Activated naive CD8-positive, alpha-beta T cell treated with anti-CD3 and anti-CD28 coated beads, Interleukin-2, amount 10 ng/mL, durations not matched to agents 7 days and 5 days (primary cell): ENCODE measurements at regions not wholly inside any gene's neighbourhood (a gene's known extent, or its start where the extent isn't known, plus 50 kb on each side); places are given as distances from the start of the nearest gene placed in this dataset.

Experiments
- ATAC-seq: fragments of 150-1000 bp; cut with Tn5 transposase; one replicate; pipeline ENCODE4 v1.10.0; 2021; ENCODE audit warnings: low read depth, moderate library complexity
- POLR2A ChIA-PET: fragments of 350-600 bp; sonication (Branson Sonifier 250); formaldehyde crosslinking; loops from one replicate; lab custom pipeline; 2021; ENCODE audit warnings: antibody characterized with exemption; lab: Charles Lee
- DNase-seq: peaks from one replicate; pipeline ENCODE4 v3.0.0; 2021
- H3K27ac Mint-ChIP-seq: one replicate; pipeline ENCODE4 v1.8.0; 2022; ENCODE audit warnings: mild to moderate bottlenecking, mixed read lengths
- H3K27me3 Mint-ChIP-seq: one replicate; pipeline ENCODE4 v1.8.0; 2022; ENCODE audit warnings: mild to moderate bottlenecking, moderate library complexity, mixed read lengths
- H3K36me3 Mint-ChIP-seq: one replicate; pipeline ENCODE4 v1.8.0; 2021; ENCODE audit warnings: mild to moderate bottlenecking, mixed read lengths
- H3K4me1 Mint-ChIP-seq: one replicate; pipeline ENCODE4 v1.8.0; 2021; ENCODE audit warnings: mixed read lengths
- H3K4me3 Mint-ChIP-seq: one replicate; pipeline ENCODE4 v1.8.0; 2022; ENCODE audit warnings: mild to moderate bottlenecking, moderate library complexity, mixed read lengths
- H3K9me3 Mint-ChIP-seq: one replicate; pipeline ENCODE4 v1.8.0; 2021; ENCODE audit warnings: mixed read lengths

- ATAC-seq (no peak), DNase-seq (no peak)
- Mint-ChIP-seq H3K36me3 (no peaks in the 10 kb centered on the region), H3K4me1 (peaks cover 8% of the 10 kb centered on the region), H3K27me3 (no peaks in the 10 kb centered on the region), H3K9me3 (peaks cover 1% of the 10 kb centered on the region), H3K27ac (no peak overlapping the region), H3K4me3 (no peak overlapping the region)
- POLR2A ChIA-PET = no interaction called here
Measured at GRCh38 chr5:158466191-158466590, 607.2 kb upstream of the CLINT1 start.

GRCh38 chr5:158465086-158465972 lies 606.4 kb upstream of the CLINT1 start:
- no peaks in the 10 kb centered on the region for H3K27me3 Mint-ChIP-seq
- H3K4me1 Mint-ChIP-seq = peaks cover 8% of the 10 kb centered on the region
- POLR2A ChIA-PET = no interaction called here
- H3K36me3 Mint-ChIP-seq = no peaks in the 10 kb centered on the region
- ATAC-seq (no peak), DNase-seq (no peak)
- H3K27ac Mint-ChIP-seq = no peak overlapping the region
- H3K4me3 Mint-ChIP-seq = no peak overlapping the region
- peaks cover 1% of the 10 kb centered on the region for H3K9me3 Mint-ChIP-seq

- Mint-ChIP-seq H3K27ac (no peak overlapping the region), H3K4me3 (no peak overlapping the region), H3K27me3 (no peaks in the 10 kb centered on the region), H3K36me3 (no peaks in the 10 kb centered on the region), H3K9me3 (peaks cover 1% of the 10 kb centered on the region), H3K4me1 (peaks cover 8% of the 10 kb centered on the region)
- no peak for ATAC-seq
- DNase-seq = no peak
- POLR2A ChIA-PET = no interaction called here
Measured at GRCh38 chr5:158464383-158464782, 605.4 kb upstream of the CLINT1 start.

DNA sequence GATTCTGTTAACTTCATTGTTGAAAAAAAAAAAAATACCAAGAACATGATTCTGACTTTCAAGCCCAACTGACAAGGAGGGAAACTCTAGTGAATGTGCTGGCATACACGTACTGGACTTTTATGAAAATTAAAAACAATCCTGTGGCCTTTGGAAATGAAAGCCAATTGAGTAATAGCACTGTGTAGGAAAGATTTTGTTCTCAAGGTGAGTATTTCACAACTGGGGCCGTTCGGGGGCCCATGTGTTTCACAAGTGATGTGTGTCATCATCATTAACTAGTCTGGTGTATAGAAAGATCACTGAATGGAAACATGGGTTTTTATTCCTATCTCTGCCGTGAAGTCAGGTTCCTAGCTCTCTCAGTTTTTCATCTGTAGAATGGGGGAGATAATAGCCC lies 605.0 kb upstream of the CLINT1 start:
- POLR2A ChIA-PET = no interaction called here
- Mint-ChIP-seq H3K27ac (no peak overlapping the region), H3K4me1 (peaks cover 8% of the 10 kb centered on the region), H3K9me3 (peaks cover 1% of the 10 kb centered on the region), H3K36me3 (no peaks in the 10 kb centered on the region), H3K27me3 (no peaks in the 10 kb centered on the region), H3K4me3 (no peak overlapping the region)
- DNase-seq (no peak), ATAC-seq (no peak)

DNA sequence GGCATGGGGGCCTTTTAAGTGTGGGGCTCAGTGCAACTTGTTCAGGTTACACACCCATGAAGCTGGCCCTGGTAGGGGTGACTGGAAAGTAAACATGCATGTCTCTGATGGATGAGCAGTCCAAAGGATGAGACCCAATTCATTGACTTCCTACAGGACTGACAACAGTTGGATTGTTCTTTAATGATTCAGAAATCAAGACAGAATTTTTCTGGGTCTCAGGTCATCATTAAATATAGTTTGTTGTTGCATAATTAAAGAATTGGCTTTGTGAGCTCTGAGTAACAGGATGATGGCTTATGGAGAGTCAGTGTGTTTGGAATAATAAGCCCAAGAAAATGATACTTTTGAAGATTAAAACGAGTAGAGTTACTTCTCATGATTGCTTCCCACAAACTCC lies 604.2 kb upstream of the CLINT1 start:
- no peak for ATAC-seq
- POLR2A ChIA-PET = no interaction called here
- Mint-ChIP-seq H3K36me3 (no peaks in the 10 kb centered on the region), H3K27ac (no peak overlapping the region), H3K9me3 (peaks cover 1% of the 10 kb centered on the region), H3K4me3 (no peak overlapping the region), H3K4me1 (peaks cover 8% of the 10 kb centered on the region), H3K27me3 (no peaks in the 10 kb centered on the region)
- no peak for DNase-seq

GRCh38 chr5:158462349-158463114 lies 603.6 kb upstream of the CLINT1 start:
- ATAC-seq = no peak

DNA sequence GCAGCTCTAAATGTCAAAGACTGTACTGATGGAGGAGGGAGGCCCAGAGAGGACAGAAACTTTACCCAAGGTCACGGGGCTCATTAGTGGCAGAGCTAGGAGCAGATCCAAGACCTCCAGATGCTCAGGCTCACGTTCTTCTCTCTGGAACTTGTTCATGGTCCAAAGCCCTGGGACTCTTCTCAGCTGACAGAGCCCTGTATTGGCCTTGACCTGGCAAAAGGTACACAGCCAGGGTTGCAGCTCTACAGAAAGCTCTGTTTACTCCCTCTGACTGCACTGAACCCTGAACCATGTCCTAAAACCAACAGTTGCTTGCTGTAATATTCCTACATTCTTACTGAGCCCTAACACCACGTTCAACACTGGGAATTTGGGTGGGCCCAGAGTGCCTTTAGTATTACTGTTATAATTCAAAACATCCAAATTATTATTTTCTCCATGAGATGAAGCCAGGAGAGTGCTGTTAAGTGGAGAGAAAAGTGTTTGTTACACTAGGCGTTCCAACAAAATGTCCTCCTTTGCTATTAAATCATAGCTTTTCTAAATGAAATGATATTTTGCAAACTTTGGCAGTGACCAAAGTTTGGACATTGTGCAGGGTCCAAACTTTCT lies 602.4 kb upstream of the CLINT1 start:
- Mint-ChIP-seq H3K36me3 (no peaks in the 10 kb centered on the region), H3K9me3 (peaks cover 1% of the 10 kb centered on the region), H3K27ac (no peak overlapping the region), H3K4me3 (no peak overlapping the region), H3K4me1 (peaks cover 8% of the 10 kb centered on the region), H3K27me3 (no peaks in the 10 kb centered on the region)
- POLR2A ChIA-PET = no interaction called here
- ATAC-seq = no peak
- DNase-seq = no peak

More at GRCh38 chr5:158462349-158463114, 603.6 kb upstream of the CLINT1 start:
- H3K9me3 Mint-ChIP-seq = peaks cover 2% of the 10 kb centered on the region
- no peaks in the 10 kb centered on the region for H3K27me3 Mint-ChIP-seq
- no peak for DNase-seq
- no peaks in the 10 kb centered on the region for H3K36me3 Mint-ChIP-seq
- peaks cover 8% of the 10 kb centered on the region for H3K4me1 Mint-ChIP-seq
- no peak overlapping the region for H3K27ac Mint-ChIP-seq
- POLR2A ChIA-PET = no interaction called here
- H3K4me3 Mint-ChIP-seq = no peak overlapping the region

- Mint-ChIP-seq H3K27ac (no peak overlapping the region), H3K4me3 (no peak overlapping the region), H3K4me1 (no peaks in the 10 kb centered on the region), H3K36me3 (no peaks in the 10 kb centered on the region), H3K27me3 (no peaks in the 10 kb centered on the region), H3K9me3 (peaks cover 1% of the 10 kb centered on the region)
- ATAC-seq = no peak
- DNase-seq = no peak
- POLR2A ChIA-PET = no interaction called here
Measured at GRCh38 chr5:158458086-158458485, 599.1 kb upstream of the CLINT1 start.

GRCh38 chr5:158456756-158457155 lies 597.8 kb upstream of the CLINT1 start:
- POLR2A ChIA-PET = no interaction called here
- no peaks in the 10 kb centered on the region for H3K4me1 Mint-ChIP-seq
- no peak overlapping the region for H3K4me3 Mint-ChIP-seq
- DNase-seq (no peak), ATAC-seq (no peak)
- H3K36me3 Mint-ChIP-seq = no peaks in the 10 kb centered on the region
- peaks cover 1% of the 10 kb centered on the region for H3K9me3 Mint-ChIP-seq
- H3K27ac Mint-ChIP-seq = no peak overlapping the region
- H3K27me3 Mint-ChIP-seq = no peaks in the 10 kb centered on the region

DNA sequence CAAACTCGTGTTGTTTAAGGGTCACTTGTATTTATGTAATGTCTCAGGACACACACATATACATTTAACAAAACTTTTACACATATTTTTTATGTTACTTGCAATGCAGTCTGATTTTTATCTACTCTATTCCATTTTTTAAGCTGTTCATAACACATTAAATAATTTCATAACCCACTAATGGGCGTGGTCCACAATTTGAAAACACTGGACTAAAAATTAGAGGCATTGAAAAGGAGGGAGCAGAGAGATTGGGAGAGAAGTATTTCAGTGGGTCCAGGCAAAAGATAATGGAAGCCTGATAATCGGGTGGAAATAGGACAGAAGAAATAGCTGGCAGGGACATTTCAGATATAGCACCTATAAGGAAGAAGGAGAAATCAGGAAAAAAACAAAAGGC lies 597.3 kb upstream of the CLINT1 start:
- Mint-ChIP-seq H3K9me3 (peaks cover 1% of the 10 kb centered on the region), H3K4me3 (no peak overlapping the region), H3K4me1 (no peaks in the 10 kb centered on the region), H3K36me3 (no peaks in the 10 kb centered on the region), H3K27ac (no peak overlapping the region), H3K27me3 (no peaks in the 10 kb centered on the region)
- POLR2A ChIA-PET = no interaction called here
- DNase-seq (no peak), ATAC-seq (no peak)

DNA sequence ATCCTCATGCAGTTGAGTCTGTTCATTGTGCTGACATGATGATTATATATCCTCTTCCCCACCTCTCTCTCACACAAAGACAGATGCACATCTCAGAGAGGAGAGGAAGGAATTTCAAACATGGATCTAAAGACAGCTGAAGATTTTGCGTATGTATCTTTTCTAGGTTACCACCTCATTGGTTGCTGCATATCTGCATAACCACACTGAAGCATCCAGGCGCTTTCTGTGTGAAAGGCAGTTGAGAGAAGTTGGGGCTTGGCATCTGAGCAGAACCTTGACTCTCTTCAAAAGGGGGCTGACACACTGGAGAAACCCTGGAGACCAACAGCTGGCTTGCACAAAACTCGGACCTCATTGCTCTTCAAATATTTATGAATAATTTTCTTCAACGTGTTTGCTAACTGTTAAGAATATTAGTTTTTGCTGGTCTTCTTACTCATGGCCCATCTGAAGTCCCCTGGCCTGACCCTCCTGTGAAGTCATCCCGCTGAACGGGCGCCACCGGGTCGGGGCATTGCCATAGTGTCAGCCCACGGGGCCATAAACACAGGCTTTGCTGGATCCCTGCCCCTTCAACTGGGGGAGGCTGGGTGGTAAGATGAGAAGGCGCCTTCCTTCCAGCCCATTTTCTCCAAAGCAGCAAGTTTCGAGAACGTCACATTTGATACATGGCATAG lies 593.2 kb upstream of the CLINT1 start:
- H3K4me3 Mint-ChIP-seq = no peak overlapping the region
- peaks cover 1% of the 10 kb centered on the region for H3K9me3 Mint-ChIP-seq
- no peaks in the 10 kb centered on the region for H3K4me1 Mint-ChIP-seq
- H3K27me3 Mint-ChIP-seq = no peaks in the 10 kb centered on the region
- H3K27ac Mint-ChIP-seq = no peak overlapping the region
- POLR2A ChIA-PET = no interaction called here
- ATAC-seq = no peak
- H3K36me3 Mint-ChIP-seq = no peaks in the 10 kb centered on the region
- no peak for DNase-seq

DNA sequence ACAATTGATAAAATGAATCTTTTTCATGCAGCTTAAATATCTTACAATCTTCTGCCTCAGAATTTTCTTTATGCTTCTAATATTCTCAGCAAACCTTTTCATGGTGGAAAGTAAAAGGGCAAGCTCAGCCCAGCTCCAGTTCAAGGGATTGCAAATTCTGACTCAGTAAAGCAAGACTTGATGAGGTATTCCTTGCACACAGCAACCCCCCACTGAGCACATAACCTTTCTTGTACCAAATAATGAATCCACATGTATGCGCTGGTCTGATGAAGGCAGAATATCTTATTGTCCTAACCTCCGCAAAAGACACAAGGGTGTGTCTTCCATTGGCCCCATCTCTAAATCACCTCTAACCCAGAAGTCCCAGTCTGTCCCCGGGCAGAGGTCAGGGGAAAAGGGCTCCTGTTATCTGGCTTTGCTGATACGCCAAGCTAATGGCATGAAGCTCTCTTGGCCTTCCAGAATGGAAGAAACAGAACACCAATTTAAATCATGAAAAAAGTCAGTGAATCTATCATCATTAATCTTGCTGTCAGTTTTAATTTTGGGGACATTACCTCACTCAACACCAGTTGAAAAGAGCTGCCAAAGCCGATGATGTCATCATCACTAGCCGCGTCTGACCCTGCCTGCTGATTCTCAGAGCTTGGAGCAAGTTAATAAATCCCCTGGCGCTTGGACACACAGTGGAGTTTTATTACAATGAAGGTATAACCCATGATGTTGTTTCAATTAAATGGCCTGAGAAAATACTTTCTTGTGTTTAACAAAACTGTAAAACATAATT lies 592.5 kb upstream of the CLINT1 start:
- Mint-ChIP-seq H3K4me3 (no peak overlapping the region), H3K9me3 (peaks cover 1% of the 10 kb centered on the region), H3K36me3 (no peaks in the 10 kb centered on the region), H3K27ac (no peak overlapping the region), H3K27me3 (no peaks in the 10 kb centered on the region), H3K4me1 (no peaks in the 10 kb centered on the region)
- DNase-seq (no peak), ATAC-seq (no peak)
- POLR2A ChIA-PET = interaction anchor here (0.6 kb wide), 1 partner anchor 732 kb away, joined by 3 read pairs; no protein-coding TSS in a partner anchor
